HEK293 (cell line): ENCODE measurements at regions not wholly inside any gene's neighbourhood (a gene's known extent, or its start where the extent isn't known, plus 50 kb on each side); places are given as distances from the start of the nearest gene placed in this dataset.

ENCODE experiments used
- CTCF ChIA-PET: fragments of 350-600 bp; formaldehyde crosslinking; extraction: SDS; loops from one replicate; lab custom pipeline; 2021; ENCODE audit warnings: antibody characterized with exemption; lab: Yijun Ruan, JAX
- POLR2A ChIA-PET: fragments of 300-600 bp; formaldehyde crosslinking; extraction: SDS; loops from one replicate; lab custom pipeline; 2020; ENCODE audit warnings: antibody characterized with exemption, inconsistent platforms; lab: Yijun Ruan, JAX
- H3K27ac ChIP-seq: fragments of 200-500 bp; sonication (Bioruptor generic); 2 replicates; pipeline ENCODE4 v1.5.1; 2014; ENCODE audit warnings: low read depth, low read length, control low read depth, inconsistent platforms; ENCODE audit errors: extremely low read depth
- H3K36me3 ChIP-seq, 2 experiments: fragments of 200-500 bp in 1 of 2; sonication (Bioruptor generic) in 1 of 2; 1 replicate in 1 of 2; 2 replicates in 1 of 2; pipeline ENCODE4 v1.5.1; 2014 to 2017; ENCODE audit warnings: inconsistent platforms in 2 of 2, low read length in 2 of 2; ENCODE audit not compliant: control insufficient read depth in 2 of 2, insufficient read depth in 1 of 2
- H3K4me1 ChIP-seq: fragments of 200-500 bp; sonication (Bioruptor generic); 2 replicates; pipeline ENCODE4 v1.5.1; 2014; ENCODE audit warnings: mild to moderate bottlenecking, low read length, inconsistent platforms; ENCODE audit not compliant: control insufficient read depth, insufficient read depth
- H3K4me3 ChIP-seq: 2 replicates; pipeline ENCODE4 v1.5.1; 2011; ENCODE audit warnings: low read depth, mild to moderate bottlenecking, control low read depth, low read length, moderate library complexity
- H3K9me3 ChIP-seq: fragments of 200-500 bp; sonication (Bioruptor generic); 2 replicates; pipeline ENCODE4 v1.5.1; 2014; ENCODE audit warnings: low read depth, low read length, inconsistent platforms; ENCODE audit not compliant: control insufficient read depth, insufficient read depth
- GLIS1 ChIP-seq: fragments of 450-650 bp; formaldehyde crosslinking; IDR thresholded peaks from 2 replicates; pipeline ENCODE4 v1.5.1; 2016; ENCODE audit warnings: missing biosample characterization, missing genetic modification characterization
- IKZF3 ChIP-seq: fragments of 450-650 bp; IDR thresholded peaks from 2 replicates; pipeline ENCODE4 v1.5.0; 2018; ENCODE audit warnings: missing biosample characterization, mild to moderate bottlenecking, missing genetic modification characterization, moderate library complexity
- MEIS1 ChIP-seq: sonication (generic); formaldehyde crosslinking; IDR thresholded peaks from 2 replicates; pipeline ENCODE4 v1.8.1; 2022; ENCODE audit warnings: missing genetic modification reagents, mild to moderate bottlenecking, borderline replicate concordance
- OSR2 ChIP-seq: fragments of 450-650 bp; formaldehyde crosslinking; IDR thresholded peaks from 2 replicates; pipeline ENCODE4 v1.5.1; 2016; ENCODE audit warnings: missing biosample characterization, missing genetic modification characterization
- PRDM10 ChIP-seq: fragments of 450-650 bp; formaldehyde crosslinking; IDR thresholded peaks from 2 replicates; pipeline ENCODE4 v1.5.1; 2016; ENCODE audit warnings: missing biosample characterization, missing genetic modification characterization
- SP7 ChIP-seq: fragments of 450-650 bp; formaldehyde crosslinking; IDR thresholded peaks from 2 replicates; pipeline ENCODE4 v1.5.1; 2016; ENCODE audit warnings: missing biosample characterization, missing genetic modification characterization
- ZBTB1 ChIP-seq: fragments of 450-650 bp; formaldehyde crosslinking; IDR thresholded peaks from 2 replicates; pipeline ENCODE4 v1.5.1; 2016; ENCODE audit warnings: missing biosample characterization, missing genetic modification characterization
- ZBTB8A ChIP-seq: fragments of 450-650 bp; formaldehyde crosslinking; IDR thresholded peaks from 2 replicates; pipeline ENCODE4 v1.5.1; 2016; ENCODE audit warnings: missing biosample characterization, missing genetic modification characterization
- ZNF148 ChIP-seq: fragments of 450-650 bp; formaldehyde crosslinking; IDR thresholded peaks from 2 replicates; pipeline ENCODE4 v1.5.0; 2017; ENCODE audit warnings: missing biosample characterization, missing genetic modification characterization, borderline replicate concordance
- ZNF174 ChIP-seq: fragments of 450-650 bp; formaldehyde crosslinking; IDR thresholded peaks from 2 replicates; pipeline ENCODE4 v1.5.0; 2017; ENCODE audit warnings: missing biosample characterization, mild to moderate bottlenecking, missing genetic modification characterization
- ZNF274 ChIP-seq, 2 experiments: fragments of 200-500 bp in 1 of 2; fragments of 450-650 bp in 1 of 2; sonication (Bioruptor generic) in 1 of 2; formaldehyde crosslinking in 1 of 2; IDR thresholded peaks; 2 replicates each; pipeline versions ENCODE4 v1.5.1 to v1.6.1; 2014 to 2016; ENCODE audit warnings: borderline replicate concordance in 1 of 2, inconsistent platforms in 1 of 2, low read length in 1 of 2, missing biosample characterization in 1 of 2, missing genetic modification characterization in 1 of 2
- ZNF292 ChIP-seq: fragments of 450-650 bp; formaldehyde crosslinking; IDR thresholded peaks from 2 replicates; pipeline ENCODE4 v1.5.1; 2016; ENCODE audit warnings: low read depth, missing biosample characterization, missing genetic modification characterization, borderline replicate concordance
- ZNF391 ChIP-seq: fragments of 450-650 bp; formaldehyde crosslinking; IDR thresholded peaks from 2 replicates; pipeline ENCODE4 v1.5.1; 2016; ENCODE audit warnings: low read depth, missing biosample characterization, missing genetic modification characterization, borderline replicate concordance
- ZNF404 ChIP-seq: fragments of 450-650 bp; formaldehyde crosslinking; IDR thresholded peaks from 2 replicates; pipeline ENCODE4 v1.5.1; 2017; ENCODE audit warnings: missing biosample characterization, missing genetic modification characterization
- ZNF548 ChIP-seq: fragments of 450-650 bp; formaldehyde crosslinking; IDR thresholded peaks from 2 replicates; pipeline ENCODE4 v1.5.1; 2016; ENCODE audit warnings: missing biosample characterization, missing genetic modification characterization
- ZNF596 ChIP-seq: fragments of 450-650 bp; IDR thresholded peaks from 2 replicates; pipeline ENCODE4 v1.5.0; 2018; ENCODE audit warnings: missing biosample characterization, mild to moderate bottlenecking, missing genetic modification characterization, moderate library complexity
- ZNF600 ChIP-seq: fragments of 450-650 bp; formaldehyde crosslinking; IDR thresholded peaks from 2 replicates; pipeline ENCODE4 v1.5.1; 2016; ENCODE audit warnings: missing biosample characterization, missing genetic modification characterization
- ZNF645 ChIP-seq: fragments of 450-650 bp; formaldehyde crosslinking; IDR thresholded peaks from 2 replicates; pipeline ENCODE4; 2016; ENCODE audit warnings: missing biosample characterization, missing genetic modification characterization
- ZNF704 ChIP-seq: fragments of 450-650 bp; formaldehyde crosslinking; IDR thresholded peaks from 2 replicates; pipeline ENCODE4 v1.5.1; 2016; ENCODE audit warnings: missing biosample characterization, missing genetic modification characterization
- ZSCAN18 ChIP-seq: fragments of 450-650 bp; formaldehyde crosslinking; IDR thresholded peaks from 2 replicates; pipeline ENCODE4 v1.5.1; 2016; ENCODE audit warnings: missing biosample characterization, missing genetic modification characterization

- Histone ChIP-seq H3K27ac (no peak overlapping the region), H3K36me3 (no peaks in the 10 kb centered on the region), H3K4me3 (no peak overlapping the region), H3K9me3 (no peaks in the 10 kb centered on the region), H3K4me1 (no peaks in the 10 kb centered on the region)
- ChIA-PET CTCF (interaction anchor here (1.0 kb wide), 1 partner anchor 32 kb away, joined by 4 read pairs; no protein-coding TSS in a partner anchor), POLR2A (no interaction called here)
- no peak for TF ChIP-seq ZNF174 (tag by site-specific recombination)
- TF ChIP-seq ZNF292 = no peak
- TF ChIP-seq ZBTB8A (tag by site-specific recombination) = no peak
- no peak for TF ChIP-seq GLIS1
- TF ChIP-seq IKZF3 (tag by site-specific recombination) = no peak
- TF ChIP-seq ZNF404 (tag by site-specific recombination) = no peak
- no peak for TF ChIP-seq ZNF600 (tag by site-specific recombination)
- no peak for TF ChIP-seq SP7 (tag by site-specific recombination)
- TF ChIP-seq ZNF391 = no peak
- no peak for TF ChIP-seq ZNF645 (tag by site-specific recombination)
- TF ChIP-seq ZNF596 = no peak
- no peak for TF ChIP-seq MEIS1 (CRISPR knock-in tag)
These were observed 516.5 kb downstream of the FUT8 start for GRCh38 chr14:65928995-65929394.

GRCh38 chr14:65933400-65934069, 521.0 kb downstream of the FUT8 start:
- no peaks in the 10 kb centered on the region for H3K4me1 ChIP-seq
- TF ChIP-seq ZNF274 (IDR thresholded peaks at IDR 0.05; ENCODE audit: low read length) = no peak
- no peak for TF ChIP-seq ZNF274 (tag by site-specific recombination; IDR thresholded peaks at IDR 0.05; ENCODE audit: borderline replicate concordance)
- TF ChIP-seq ZSCAN18 = no peak
- no peak for TF ChIP-seq ZNF548 (tag by site-specific recombination)
- no peak for TF ChIP-seq ZBTB1 (tag by site-specific recombination)
- no peak for TF ChIP-seq OSR2 (tag by site-specific recombination)
- no peak for TF ChIP-seq ZNF148 (tag by site-specific recombination)
- no peak for TF ChIP-seq ZNF704 (tag by site-specific recombination)
- TF ChIP-seq PRDM10 (tag by site-specific recombination) = no peak
- TF ChIP-seq, all 188 proteins: peak for 0
- H3K27ac ChIP-seq = no peak overlapping the region
- POLR2A ChIA-PET = no interaction called here
- no peaks in the 10 kb centered on the region for H3K9me3 ChIP-seq
- no peaks in the 10 kb centered on the region for H3K36me3 ChIP-seq
- CTCF ChIA-PET = interaction anchor here (0.6 kb wide), 1 partner anchor 1185 kb away, joined by 3 read pairs; no protein-coding TSS in a partner anchor
- H3K4me3 ChIP-seq = no peak overlapping the region
